ENCODE measurements at regions not wholly inside any gene's neighbourhood (a gene's known extent, or its start where the extent isn't known, plus 50 kb on each side); places are given as distances from the start of the nearest gene placed in this dataset.

DNA sequence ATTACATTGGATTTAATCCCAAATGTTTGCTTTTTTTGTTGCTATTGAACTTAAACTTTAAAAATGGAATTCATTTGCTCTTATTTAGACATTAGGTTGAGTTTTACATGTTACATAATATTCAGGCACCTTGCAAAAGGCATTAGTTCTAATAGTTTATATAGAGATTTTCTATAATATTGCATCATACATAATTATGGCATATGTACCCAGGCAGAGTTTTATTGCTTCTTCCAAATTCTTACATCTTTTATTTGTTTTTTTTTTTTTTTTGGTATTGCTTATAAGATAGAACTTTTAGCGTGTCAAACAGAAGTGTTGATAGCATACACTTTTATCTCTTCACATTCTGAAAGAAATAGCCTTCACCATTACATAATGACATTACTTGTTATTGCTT lies 487.7 kb downstream of the GABRG1 start:
- TF ChIP-seq CTCF (IDR thresholded peaks at IDR 0.05) (no peak), POLR2A (IDR thresholded peaks at IDR 0.05) (no peak)
- intact Hi-C loops (cut with DNase I; ENCODE audit: low total_unique reads) = no loop called here
- H3K36me3 ChIP-seq (ENCODE audit: low read depth, missing control alignments) = no peaks in the 10 kb centered on the region
- no peaks in the 10 kb centered on the region for H3K27me3 ChIP-seq
- H3K9me3 ChIP-seq = no peaks in the 10 kb centered on the region
- H3K4me1 ChIP-seq = no peaks in the 10 kb centered on the region
- DNase-seq = no peak
- no peak overlapping the region for H3K27ac ChIP-seq
- WGBS, 2 donors = 74 to 94% methylated on average over 1 of the region's 1 CpG
- H3K4me3 ChIP-seq = no peak overlapping the region

- H3K4me1 ChIP-seq = no peaks in the 10 kb centered on the region
- H3K36me3 ChIP-seq (ENCODE audit: low read depth, missing control alignments) = no peaks in the 10 kb centered on the region
- intact Hi-C loops (cut with DNase I; ENCODE audit: low total_unique reads) = no loop called here
- no peak for DNase-seq
- no peak overlapping the region for H3K4me3 ChIP-seq
- H3K27me3 ChIP-seq = no peaks in the 10 kb centered on the region
- TF ChIP-seq POLR2A (IDR thresholded peaks at IDR 0.05) (no peak), CTCF (IDR thresholded peaks at IDR 0.05) (no peak)
- no peak overlapping the region for H3K27ac ChIP-seq
- H3K9me3 ChIP-seq = no peaks in the 10 kb centered on the region
- 88 to 100% methylated on average over 2 of the region's 2 CpGs for whole genome bisulfite sequencing, 2 donors
Observed at GRCh38 chr4:45629717-45630116, 494.1 kb downstream of the GABRG1 start.

DNA sequence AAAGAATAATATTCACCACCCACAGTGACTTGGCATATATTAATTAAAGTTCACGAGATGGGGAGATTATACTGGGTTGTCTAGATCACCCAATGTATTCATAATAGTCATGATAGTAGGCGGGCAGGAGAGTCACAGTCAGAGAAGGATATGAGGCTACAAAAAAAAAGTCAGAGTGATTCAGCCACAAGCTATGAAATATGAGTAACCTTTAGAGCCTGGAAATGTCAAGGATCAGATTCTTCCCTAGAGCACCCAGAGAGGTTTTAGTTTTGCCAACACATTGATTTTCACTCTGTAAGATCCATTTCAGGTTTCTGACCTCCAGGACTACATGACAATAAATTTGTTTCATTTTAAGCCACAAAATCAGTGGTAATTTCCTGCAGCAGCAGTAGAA lies 501.9 kb downstream of the GABRG1 start:
- Histone ChIP-seq H3K4me1 (no peaks in the 10 kb centered on the region), H3K27ac (no peak overlapping the region), H3K36me3 (ENCODE audit: low read depth, missing control alignments) (no peaks in the 10 kb centered on the region), H3K27me3 (no peaks in the 10 kb centered on the region), H3K4me3 (no peak overlapping the region), H3K9me3 (no peaks in the 10 kb centered on the region)
- DNase-seq = no peak
- TF ChIP-seq CTCF (IDR thresholded peaks at IDR 0.05) (no peak), POLR2A (IDR thresholded peaks at IDR 0.05) (no peak)
- 83 to 87% methylated on average over 2 of the region's 2 CpGs for WGBS, 2 donors
- intact Hi-C loops (cut with DNase I; ENCODE audit: low total_unique reads) = no loop called here

- no peak overlapping the region for H3K27ac ChIP-seq
- no peak for DNase-seq
- TF ChIP-seq CTCF (IDR thresholded peaks at IDR 0.05) = no peak
- no peak for TF ChIP-seq POLR2A (IDR thresholded peaks at IDR 0.05)
- 68 to 75% methylated on average over 1 of the region's 1 CpG for WGBS, 2 donors
- H3K4me1 ChIP-seq = no peaks in the 10 kb centered on the region
- no peak overlapping the region for H3K4me3 ChIP-seq
- no peaks in the 10 kb centered on the region for H3K9me3 ChIP-seq
- intact Hi-C loops (cut with DNase I; ENCODE audit: low total_unique reads) = no loop called here
- H3K27me3 ChIP-seq = no peaks in the 10 kb centered on the region
- no peaks in the 10 kb centered on the region for H3K36me3 ChIP-seq (ENCODE audit: low read depth, missing control alignments)
Observed at GRCh38 chr4:45620808-45621207, 503.0 kb downstream of the GABRG1 start.

GRCh38 chr4:45596379-45597101 lies 527.3 kb downstream of the GABRG1 start:
- Histone ChIP-seq H3K4me1 (no peaks in the 10 kb centered on the region), H3K4me3 (no peak overlapping the region), H3K9me3 (no peaks in the 10 kb centered on the region), H3K27ac (no peak overlapping the region), H3K36me3 (ENCODE audit: low read depth, missing control alignments) (no peaks in the 10 kb centered on the region), H3K27me3 (no peaks in the 10 kb centered on the region)
- intact Hi-C loops (cut with DNase I; ENCODE audit: low total_unique reads) = no loop called here
- WGBS, 2 donors = 70 to 72% methylated on average over 6 of the region's 6 CpGs
- TF ChIP-seq CTCF (IDR thresholded peaks at IDR 0.05) (no peak), POLR2A (IDR thresholded peaks at IDR 0.05) (no peak)
- no peak for DNase-seq
